ENCODE measurements at regions not wholly inside any gene's neighbourhood (a gene's known extent, or its start where the extent isn't known, plus 50 kb on each side); places are given as distances from the start of the nearest gene placed in this dataset.

DNA sequence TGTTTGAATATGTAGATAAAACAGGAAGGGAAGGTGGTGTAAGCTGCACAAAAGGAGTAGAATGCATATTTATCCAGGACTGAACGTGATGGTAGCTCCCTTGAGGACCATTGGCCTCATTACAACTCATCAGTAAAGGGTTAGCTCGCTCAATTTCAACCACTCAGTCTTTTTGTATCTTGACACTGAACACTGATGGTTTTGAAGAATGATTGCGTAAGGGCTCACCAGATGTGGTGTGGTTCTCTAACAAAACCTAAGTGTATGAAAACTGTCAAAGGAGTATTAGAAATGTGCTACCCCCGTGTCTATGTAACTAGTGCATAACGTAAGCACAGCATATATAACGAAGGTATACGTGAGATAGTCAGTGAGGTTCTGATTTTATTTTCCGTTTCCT is 272.4 kb upstream of the THSD7B start:
- H3K27me3 ChIP-seq: no peaks in the 10 kb centered on the region
- no peak overlapping the region for H3K27ac ChIP-seq
- no peak overlapping the region for H3K4me3 ChIP-seq
- no peak for DNase-seq (ENCODE audit: low spot score in 2 of 2)
- intact Hi-C loops (cut with DNase I; ENCODE audit: low total_unique reads): no loop called here
- no peaks in the 10 kb centered on the region for H3K4me1 ChIP-seq
- H3K9me3 ChIP-seq: peaks cover 3 to 10% of the 10 kb centered on the region in 2 donors
- no peaks in the 10 kb centered on the region for H3K36me3 ChIP-seq
- TF ChIP-seq POLR2AphosphoS5 (IDR thresholded peaks at IDR 0.05): no peak
- TF ChIP-seq, protein P1, sequence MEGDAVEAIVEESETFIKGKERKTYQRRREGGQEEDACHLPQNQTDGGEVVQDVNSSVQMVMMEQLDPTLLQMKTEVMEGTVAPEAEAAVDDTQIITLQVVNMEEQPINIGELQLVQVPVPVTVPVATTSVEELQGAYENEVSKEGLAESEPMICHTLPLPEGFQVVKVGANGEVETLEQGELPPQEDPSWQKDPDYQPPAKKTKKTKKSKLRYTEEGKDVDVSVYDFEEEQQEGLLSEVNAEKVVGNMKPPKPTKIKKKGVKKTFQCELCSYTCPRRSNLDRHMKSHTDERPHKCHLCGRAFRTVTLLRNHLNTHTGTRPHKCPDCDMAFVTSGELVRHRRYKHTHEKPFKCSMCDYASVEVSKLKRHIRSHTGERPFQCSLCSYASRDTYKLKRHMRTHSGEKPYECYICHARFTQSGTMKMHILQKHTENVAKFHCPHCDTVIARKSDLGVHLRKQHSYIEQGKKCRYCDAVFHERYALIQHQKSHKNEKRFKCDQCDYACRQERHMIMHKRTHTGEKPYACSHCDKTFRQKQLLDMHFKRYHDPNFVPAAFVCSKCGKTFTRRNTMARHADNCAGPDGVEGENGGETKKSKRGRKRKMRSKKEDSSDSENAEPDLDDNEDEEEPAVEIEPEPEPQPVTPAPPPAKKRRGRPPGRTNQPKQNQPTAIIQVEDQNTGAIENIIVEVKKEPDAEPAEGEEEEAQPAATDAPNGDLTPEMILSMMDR (IDR thresholded peaks at IDR 0.05): no peak

DNA sequence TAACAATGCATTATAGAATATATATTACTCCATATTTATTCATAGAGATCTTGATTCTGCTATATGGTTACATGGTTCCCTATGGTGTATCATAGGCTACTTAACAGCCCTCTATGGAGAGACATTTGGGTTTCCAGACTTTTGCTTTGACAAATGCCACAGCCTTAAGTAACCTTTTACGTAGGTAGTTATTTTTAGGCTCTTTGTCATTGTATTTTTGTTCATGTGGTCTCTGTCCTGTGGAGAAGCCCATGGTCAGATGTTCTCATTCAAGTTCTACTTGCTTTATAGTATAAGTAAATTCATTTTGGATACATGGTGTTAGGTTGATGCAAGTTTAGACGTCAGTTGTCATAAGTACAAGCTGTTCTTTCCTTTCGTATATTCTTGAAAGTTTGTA is 275.2 kb upstream of the THSD7B start:
- intact Hi-C loops (cut with DNase I; ENCODE audit: low total_unique reads): no loop called here
- H3K27me3 ChIP-seq: no peaks in the 10 kb centered on the region

DNA sequence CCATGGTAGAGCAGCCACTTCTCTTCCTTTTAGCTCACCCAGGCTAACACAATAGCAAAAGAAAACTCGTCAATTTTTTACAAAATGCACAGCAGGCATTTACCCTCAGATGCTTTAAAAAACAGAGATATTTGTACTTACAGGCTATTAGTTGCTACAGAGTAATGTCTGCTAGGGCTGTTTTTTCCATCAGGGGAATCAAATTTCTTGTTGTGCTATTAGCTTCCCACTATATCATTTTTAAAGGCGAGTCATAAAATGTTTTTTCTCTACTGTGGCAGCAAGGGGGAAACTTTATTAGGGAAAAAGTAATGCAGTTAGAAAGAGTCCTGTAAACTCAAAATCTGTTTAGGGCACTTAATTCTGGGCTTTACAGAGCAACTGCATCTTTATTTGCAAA is 277.9 kb upstream of the THSD7B start:
- no peak for DNase-seq (ENCODE audit: low spot score in 2 of 2)
- H3K36me3 ChIP-seq: no peaks in the 10 kb centered on the region
- no peaks in the 10 kb centered on the region for H3K4me1 ChIP-seq
- no peak overlapping the region for H3K4me3 ChIP-seq
- H3K27ac ChIP-seq: no peak overlapping the region
- H3K27me3 ChIP-seq: peaks cover 0 to 6% of the 10 kb centered on the region in 2 donors
- peaks cover 0 to 10% of the 10 kb centered on the region in 2 donors for H3K9me3 ChIP-seq
- TF ChIP-seq POLR2AphosphoS5 (IDR thresholded peaks at IDR 0.05): no peak
- TF ChIP-seq, protein P1 (IDR thresholded peaks at IDR 0.05): no peak
- no peak for TF ChIP-seq POLR2A (IDR thresholded peaks at IDR 0.05)
- intact Hi-C loops (cut with DNase I; ENCODE audit: low total_unique reads): no loop called here

More for the DNA sequence above, 275.2 kb upstream of the THSD7B start:
- Histone ChIP-seq H3K36me3 (no peaks in the 10 kb centered on the region), H3K9me3 (peaks cover 3 to 10% of the 10 kb centered on the region in 2 donors), H3K4me3 (no peak overlapping the region), H3K27ac (no peak overlapping the region), H3K4me1 (no peaks in the 10 kb centered on the region)
- no peak for DNase-seq (ENCODE audit: low spot score in 2 of 2)
- TF ChIP-seq, protein P1 (IDR thresholded peaks at IDR 0.05): no peak

- TF ChIP-seq POLR2AphosphoS5 (IDR thresholded peaks at IDR 0.05): no peak
- TF ChIP-seq, protein P1 (IDR thresholded peaks at IDR 0.05): no peak
- TF ChIP-seq POLR2A (IDR thresholded peaks at IDR 0.05): no peak
- Histone ChIP-seq H3K9me3 (peaks cover 0 to 10% of the 10 kb centered on the region in 2 donors), H3K4me3 (no peak overlapping the region), H3K27me3 (peaks cover 0 to 6% of the 10 kb centered on the region in 2 donors), H3K27ac (no peak overlapping the region), H3K4me1 (no peaks in the 10 kb centered on the region), H3K36me3 (no peaks in the 10 kb centered on the region)
- intact Hi-C loops (cut with DNase I; ENCODE audit: low total_unique reads): no loop called here
- no peak for DNase-seq (ENCODE audit: low spot score in 2 of 2)
These were observed 279.2 kb upstream of the THSD7B start for GRCh38 chr2:136486115-136486514.

GRCh38 chr2:136482966-136483365 is 282.4 kb upstream of the THSD7B start:
- Histone ChIP-seq H3K36me3 (no peaks in the 10 kb centered on the region), H3K4me3 (no peak overlapping the region), H3K4me1 (no peaks in the 10 kb centered on the region), H3K27ac (no peak overlapping the region), H3K27me3 (peaks cover 0 to 10% of the 10 kb centered on the region in 2 donors), H3K9me3 (peaks cover 4 to 6% of the 10 kb centered on the region in 2 donors)
- TF ChIP-seq, protein P1 (IDR thresholded peaks at IDR 0.05): no peak
- no peak for TF ChIP-seq POLR2A (IDR thresholded peaks at IDR 0.05)
- no peak for TF ChIP-seq POLR2AphosphoS5 (IDR thresholded peaks at IDR 0.05)
- DNase-seq (ENCODE audit: low spot score in 2 of 2): no peak
- intact Hi-C loops (cut with DNase I; ENCODE audit: low total_unique reads): loop anchor here (5.0 kb wide), 1 partner anchor 461 kb away; no protein-coding TSS in a partner anchor

All from breast epithelium (tissue), 4 donors.